ENCODE measurements at regions not wholly inside any gene's neighbourhood (a gene's known extent, or its start where the extent isn't known, plus 50 kb on each side); places are given as distances from the start of the nearest gene placed in this dataset.

DNA sequence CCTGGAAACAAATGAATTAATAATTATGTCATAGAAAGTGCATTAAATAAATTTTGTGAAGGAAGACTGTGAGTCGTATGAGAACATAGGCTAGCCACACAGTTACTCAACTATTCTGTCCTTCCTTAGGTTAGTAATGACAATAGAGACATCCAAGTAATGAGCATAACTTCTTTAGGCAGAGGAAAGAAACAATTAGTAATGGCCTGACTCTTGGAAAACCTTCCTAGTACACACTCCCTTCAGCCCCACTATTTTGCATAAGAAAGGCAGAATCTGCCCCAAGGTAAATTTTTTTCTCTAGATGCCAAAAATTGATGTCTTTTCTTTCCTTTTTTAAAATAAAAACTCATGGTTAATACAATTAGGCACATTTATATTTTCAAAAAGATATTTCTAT, 1619.0 kb upstream of the WWC1 start:
- Mint-ChIP-seq H3K4me1 (no peaks in the 10 kb centered on the region), H3K36me3 (peaks cover 13% of the 10 kb centered on the region), H3K27me3 (ENCODE audit: low read depth in 2 of 2) (no peaks in the 10 kb centered on the region), H3K9me3 (peaks cover 10 to 17% of the 10 kb centered on the region in 2 donors), H3K4me3 (no peak overlapping the region), H3K27ac (no peak overlapping the region)
- intact Hi-C loops (cut with micrococcal nuclease), result no loop called here
- H3K4me3 ChIP-seq (ENCODE audit: low read length), result no peak overlapping the region
- H3K27me3 ChIP-seq (ENCODE audit: control insufficient read depth, insufficient read depth, low read length), result no peaks in the 10 kb centered on the region
- H3K36me3 ChIP-seq (ENCODE audit: control insufficient read depth, insufficient read depth, low read length), result no peaks in the 10 kb centered on the region
- ATAC-seq (no peak), DNase-seq (no peak)
- no peaks in the 10 kb centered on the region for H3K4me1 ChIP-seq (ENCODE audit: control insufficient read depth, insufficient read depth, low read length)
- no peak for TF ChIP-seq CTCF (IDR thresholded peaks at IDR 0.05)
- H3K9me3 ChIP-seq (ENCODE audit: control insufficient read depth, insufficient read depth, low read length), result peaks cover 7% of the 10 kb centered on the region
- no peak overlapping the region for H3K27ac ChIP-seq (ENCODE audit: low read length)
- no CpG with 5 or more reads among the region's 1 CpG for WGBS (ENCODE audit: insufficient coverage)

- Mint-ChIP-seq H3K36me3 (no peaks in the 10 kb centered on the region), H3K27me3 (ENCODE audit: low read depth in 2 of 2) (no peaks in the 10 kb centered on the region), H3K4me1 (no peaks in the 10 kb centered on the region), H3K4me3 (no peak overlapping the region), H3K27ac (no peak overlapping the region), H3K9me3 (peaks cover 11 to 22% of the 10 kb centered on the region in 2 donors)
- Histone ChIP-seq H3K27ac (ENCODE audit: low read length) (no peak overlapping the region), H3K9me3 (ENCODE audit: control insufficient read depth, insufficient read depth, low read length) (no peaks in the 10 kb centered on the region), H3K36me3 (ENCODE audit: control insufficient read depth, insufficient read depth, low read length) (no peaks in the 10 kb centered on the region), H3K27me3 (ENCODE audit: control insufficient read depth, insufficient read depth, low read length) (no peaks in the 10 kb centered on the region), H3K4me1 (ENCODE audit: control insufficient read depth, insufficient read depth, low read length) (no peaks in the 10 kb centered on the region), H3K4me3 (ENCODE audit: low read length) (no peak overlapping the region)
- intact Hi-C loops (cut with micrococcal nuclease), result no loop called here
- TF ChIP-seq CTCF (IDR thresholded peaks at IDR 0.05), result no peak
- 42% methylated on average over 2 of the region's 2 CpGs for WGBS (ENCODE audit: insufficient coverage)
- ATAC-seq (no peak), DNase-seq (no peak)
These were observed 1613.6 kb upstream of the WWC1 start for GRCh38 chr5:166677891-166678290.

- no peak for TF ChIP-seq CTCF (IDR thresholded peaks at IDR 0.05)
- ATAC-seq (no peak), DNase-seq (no peak)
- Mint-ChIP-seq H3K9me3 (peaks cover 14 to 26% of the 10 kb centered on the region in 2 donors), H3K4me1 (no peaks in the 10 kb centered on the region), H3K27ac (no peak overlapping the region), H3K36me3 (no peaks in the 10 kb centered on the region), H3K27me3 (ENCODE audit: low read depth in 2 of 2) (no peaks in the 10 kb centered on the region), H3K4me3 (no peak overlapping the region)
- no peaks in the 10 kb centered on the region for H3K36me3 ChIP-seq (ENCODE audit: control insufficient read depth, insufficient read depth, low read length)
- 77% methylated on average over 5 of the region's 5 CpGs for WGBS (ENCODE audit: insufficient coverage)
- no peaks in the 10 kb centered on the region for H3K27me3 ChIP-seq (ENCODE audit: control insufficient read depth, insufficient read depth, low read length)
- H3K27ac ChIP-seq (ENCODE audit: low read length), result no peak overlapping the region
- H3K4me1 ChIP-seq (ENCODE audit: control insufficient read depth, insufficient read depth, low read length), result no peaks in the 10 kb centered on the region
- H3K4me3 ChIP-seq (ENCODE audit: low read length), result no peak overlapping the region
- H3K9me3 ChIP-seq (ENCODE audit: control insufficient read depth, insufficient read depth, low read length), result no peaks in the 10 kb centered on the region
- intact Hi-C loops (cut with micrococcal nuclease), result no loop called here
These were observed 1612.1 kb upstream of the WWC1 start for GRCh38 chr5:166679331-166679730.

DNA sequence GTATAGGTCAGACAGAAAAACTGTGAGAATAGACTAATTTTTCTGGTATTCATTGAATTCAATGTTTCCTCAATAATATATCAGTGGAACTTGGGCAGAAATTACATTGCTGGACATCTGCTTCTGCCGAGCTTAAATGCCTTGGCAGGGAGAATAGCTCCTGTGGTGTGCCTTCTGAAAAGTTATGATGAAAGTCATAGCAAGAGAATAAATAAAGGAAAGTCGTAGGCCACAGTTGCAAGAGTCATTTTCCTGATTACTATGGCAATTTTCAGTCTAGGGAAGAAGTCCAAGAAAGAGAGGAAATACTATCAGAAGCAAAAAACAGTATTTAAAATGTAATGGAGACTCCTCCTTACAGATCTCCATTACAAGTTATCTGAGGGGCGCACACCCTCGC, 1596.1 kb upstream of the WWC1 start:
- Mint-ChIP-seq H3K36me3 (peaks cover 10% of the 10 kb centered on the region), H3K4me3 (no peak overlapping the region), H3K27ac (no peak overlapping the region), H3K9me3 (peaks cover 6 to 14% of the 10 kb centered on the region in 2 donors), H3K4me1 (no peaks in the 10 kb centered on the region), H3K27me3 (ENCODE audit: low read depth in 2 of 2) (no peaks in the 10 kb centered on the region)
- H3K4me1 ChIP-seq (ENCODE audit: control insufficient read depth, insufficient read depth, low read length), result no peaks in the 10 kb centered on the region
- DNase-seq, result no peak
- H3K9me3 ChIP-seq (ENCODE audit: control insufficient read depth, insufficient read depth, low read length), result peaks cover 4% of the 10 kb centered on the region
- 88% methylated on average over 4 of the region's 4 CpGs for WGBS (ENCODE audit: insufficient coverage)
- H3K36me3 ChIP-seq (ENCODE audit: control insufficient read depth, insufficient read depth, low read length), result no peaks in the 10 kb centered on the region
- no peak for ATAC-seq
- intact Hi-C loops (cut with micrococcal nuclease), result no loop called here
- TF ChIP-seq CTCF (IDR thresholded peaks at IDR 0.05), result no peak
- no peak overlapping the region for H3K4me3 ChIP-seq (ENCODE audit: low read length)
- no peak overlapping the region for H3K27ac ChIP-seq (ENCODE audit: low read length)
- H3K27me3 ChIP-seq (ENCODE audit: control insufficient read depth, insufficient read depth, low read length), result no peaks in the 10 kb centered on the region

Measured in natural killer cell (primary cell).